HepG2 (cell line): ENCODE measurements at regions not wholly inside any gene's neighbourhood (a gene's known extent, or its start where the extent isn't known, plus 50 kb on each side); places are given as distances from the start of the nearest gene placed in this dataset.
A peak's percentile ranks its signal among the peaks of the same experiment; 100 is the strongest.

ENCODE experiments used
- CENPX ChIP-seq: sonication (generic); formaldehyde crosslinking; IDR thresholded peaks from 2 replicates; pipeline ENCODE4 v1.9.0; 2021; ENCODE audit warnings: mild to moderate bottlenecking, missing genetic modification reagents, moderate library complexity
- DBP ChIP-seq: sonication (generic); formaldehyde crosslinking; IDR thresholded peaks from 2 replicates; pipeline ENCODE4 v1.4.0; 2020; ENCODE audit warnings: missing genetic modification reagents; ENCODE audit errors: not compliant biosample characterization
- ELF3 ChIP-seq: IDR thresholded peaks from 2 replicates; pipeline ENCODE4 v1.6.1; 2016; ENCODE audit warnings: missing genetic modification reagents, missing compliant biosample characterization
- ISL2 ChIP-seq: sonication (generic); formaldehyde crosslinking; IDR thresholded peaks from 2 replicates; pipeline ENCODE4 v1.5.0; 2020; ENCODE audit warnings: missing genetic modification reagents
- KAT2B ChIP-seq: fragments of 150-350 bp; IDR thresholded peaks from 2 replicates; pipeline ENCODE4 v1.6.1; 2014; ENCODE audit warnings: low read depth, low read length, borderline replicate concordance
- KDM3A ChIP-seq: IDR thresholded peaks from 2 replicates; pipeline ENCODE4 v1.6.1; 2018; ENCODE audit warnings: low read depth, missing compliant biosample characterization
- KLF16 ChIP-seq, 2 experiments: sonication (generic) in 1 of 2; formaldehyde crosslinking in 1 of 2; IDR thresholded peaks; 2 replicates each; pipeline versions ENCODE4 v1.6.1 to v1.8.0; 2016 to 2023; ENCODE audit warnings: missing genetic modification reagents in 2 of 2, missing compliant biosample characterization in 1 of 2
- PBX3 ChIP-seq: sonication (generic); formaldehyde crosslinking; IDR thresholded peaks from 2 replicates; pipeline ENCODE4 v1.8.1; 2023; ENCODE audit warnings: missing genetic modification reagents, inconsistent platforms, borderline replicate concordance
- PRDM10 ChIP-seq: sonication (generic); formaldehyde crosslinking; IDR thresholded peaks from 2 replicates; pipeline ENCODE4 v1.4.0; 2020; ENCODE audit warnings: low read depth, missing genetic modification reagents
- PREB ChIP-seq: sonication (generic); formaldehyde crosslinking; IDR thresholded peaks from 2 replicates; pipeline ENCODE4 v1.4.0; 2020; ENCODE audit warnings: missing genetic modification reagents
- SOX13 ChIP-seq, 3 experiments: fragments of 450-650 bp in 1 of 3; sonication (generic) in 1 of 3; formaldehyde crosslinking in 1 of 3; IDR thresholded peaks in 2 of 3; conservative IDR thresholded peaks in 1 of 3; 2 replicates each; pipeline versions ENCODE4 v1.5.0 to v1.6.1; 2016 to 2020; ENCODE audit warnings: antibody characterized with exemption in 1 of 3, mild to moderate bottlenecking in 1 of 3, missing compliant biosample characterization in 1 of 3, missing genetic modification reagents in 1 of 3, moderate library complexity in 1 of 3
- SP2 ChIP-seq: sonication (generic); formaldehyde crosslinking; IDR thresholded peaks from 2 replicates; pipeline ENCODE4 v1.5.1; 2020; ENCODE audit warnings: mild to moderate bottlenecking, missing genetic modification reagents
- TAF15 ChIP-seq: fragments of 200-400 bp; formaldehyde crosslinking; IDR thresholded peaks from one replicate; pipeline ENCODE4 v1.6.1; 2018; ENCODE audit warnings: mild to moderate bottlenecking, low read depth, low read length; ENCODE audit not compliant: poor library complexity, severe bottlenecking
- ZBTB14 ChIP-seq: sonication (generic); formaldehyde crosslinking; IDR thresholded peaks from 2 replicates; pipeline ENCODE4 v1.4.0; 2020; ENCODE audit warnings: missing genetic modification reagents
- ZFP36L1 ChIP-seq: sonication (generic); formaldehyde crosslinking; IDR thresholded peaks from 2 replicates; pipeline ENCODE4 v1.8.0; 2022; ENCODE audit warnings: mild to moderate bottlenecking, missing genetic modification reagents, moderate library complexity
- ZMAT3 ChIP-seq: sonication (generic); formaldehyde crosslinking; conservative IDR thresholded peaks from 2 replicates; pipeline ENCODE4 v1.7.0; 2021; ENCODE audit warnings: missing genetic modification reagents
- ZNF10 ChIP-seq: sonication (generic); formaldehyde crosslinking; IDR thresholded peaks from 2 replicates; pipeline ENCODE4 v1.4.0; 2020; ENCODE audit warnings: mild to moderate bottlenecking, low read depth, missing genetic modification reagents, borderline replicate concordance
- ZNF496 ChIP-seq: sonication (generic); formaldehyde crosslinking; IDR thresholded peaks from 2 replicates; pipeline ENCODE4 v1.8.1; 2023; ENCODE audit warnings: mild to moderate bottlenecking, moderate library complexity, missing genetic modification reagents; ENCODE audit not compliant: insufficient replicate concordance
- ZNF564 ChIP-seq: sonication (generic); formaldehyde crosslinking; IDR thresholded peaks from 2 replicates; pipeline ENCODE4 v1.8.1; 2023; ENCODE audit warnings: mild to moderate bottlenecking, missing genetic modification reagents
- ZSCAN29 ChIP-seq: sonication (generic); formaldehyde crosslinking; conservative IDR thresholded peaks from 2 replicates; pipeline ENCODE4 v1.4.0; 2020; ENCODE audit warnings: mild to moderate bottlenecking, missing genetic modification reagents

- TF ChIP-seq DBP (no peak), CENPX (CRISPR knock-in tag) (no peak), ZNF564 (CRISPR knock-in tag) (no peak), ZMAT3 (peak; percentile 91), TAF15 (no peak), ISL2 (CRISPR knock-in tag) (no peak; the same call in 1 of the 2 replicates), PRDM10 (CRISPR knock-in tag) (no peak), PBX3 (no peak), ZNF496 (CRISPR knock-in tag) (no peak), KLF16 (CRISPR knock-in tag; IDR thresholded peaks at IDR 0.05) (no peak), ZNF10 (CRISPR knock-in tag) (no peak), ZBTB14 (CRISPR knock-in tag) (peak; percentile 63), PREB (CRISPR knock-in tag) (no peak), SOX13 (IDR thresholded peaks at IDR 0.05) (no peak), SOX13 (CRISPR knock-in tag; conservative IDR thresholded peaks at IDR 0.05 in 1 of 2, IDR thresholded peaks at IDR 0.05 in 1 of 2) (peak in 1 of 2 experiments; percentile 41; a peak in 1 of 4 replicates), ZFP36L1 (0 out of 2 replicates have a peak, but pooled peaks have one; percentile 28), ELF3 (0 out of 2 replicates have a peak, but pooled peaks have one; percentile 27), SP2 (no peak), KDM3A (CRISPR knock-in tag) (peak; percentile 55; the same call in 1 of the 2 replicates), KAT2B (no peak), ZSCAN29 (CRISPR knock-in tag) (peak; percentile 35; the same call in 1 of the 2 replicates)
Measured at GRCh38 chr2:144332356-144333142, 187.4 kb downstream of the ZEB2 start (continued).
